Retinal pigment epithelial cell (primary cell): ENCODE measurements at regions not wholly inside any gene's neighbourhood (a gene's known extent, or its start where the extent isn't known, plus 50 kb on each side); places are given as distances from the start of the nearest gene placed in this dataset.

Source experiments
- DNase-seq: peaks from one replicate; pipeline ENCODE4 v3.0.0-alpha.2; 2010; ENCODE audit warnings: low read depth
- H3K4me3 ChIP-seq: 2 replicates; pipeline ENCODE4 v1.5.1; 2011; ENCODE audit warnings: mild to moderate bottlenecking, low read length, control low read depth, moderate library complexity
- TF ChIP-seq, protein P1 (sequence below): conservative IDR thresholded peaks from 2 replicates; pipeline ENCODE4 v1.5.1; 2011; ENCODE audit warnings: low read depth, low read length, control low read depth, inconsistent platforms

DNA sequence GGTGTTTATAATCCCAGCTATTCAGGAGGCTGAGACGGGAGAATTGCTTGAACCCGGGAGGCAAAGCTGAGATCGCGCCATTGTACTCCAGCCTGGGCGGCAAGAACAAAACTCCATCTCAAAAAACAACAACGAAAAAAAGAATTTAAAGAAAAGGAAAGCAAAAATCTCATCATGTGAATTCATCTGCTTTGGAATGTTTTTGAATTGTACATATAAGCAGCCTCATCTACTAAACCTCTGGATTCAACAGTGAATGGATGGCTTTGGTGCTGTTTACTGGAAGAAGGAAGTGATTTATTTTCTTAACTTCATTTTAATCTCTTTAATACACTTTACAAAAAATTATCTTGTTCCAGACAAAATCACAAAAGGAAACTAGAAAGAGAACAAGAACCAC is 51.8 kb upstream of the PNRC1 start:
- no peak overlapping the region for H3K4me3 ChIP-seq
- TF ChIP-seq, protein P1, sequence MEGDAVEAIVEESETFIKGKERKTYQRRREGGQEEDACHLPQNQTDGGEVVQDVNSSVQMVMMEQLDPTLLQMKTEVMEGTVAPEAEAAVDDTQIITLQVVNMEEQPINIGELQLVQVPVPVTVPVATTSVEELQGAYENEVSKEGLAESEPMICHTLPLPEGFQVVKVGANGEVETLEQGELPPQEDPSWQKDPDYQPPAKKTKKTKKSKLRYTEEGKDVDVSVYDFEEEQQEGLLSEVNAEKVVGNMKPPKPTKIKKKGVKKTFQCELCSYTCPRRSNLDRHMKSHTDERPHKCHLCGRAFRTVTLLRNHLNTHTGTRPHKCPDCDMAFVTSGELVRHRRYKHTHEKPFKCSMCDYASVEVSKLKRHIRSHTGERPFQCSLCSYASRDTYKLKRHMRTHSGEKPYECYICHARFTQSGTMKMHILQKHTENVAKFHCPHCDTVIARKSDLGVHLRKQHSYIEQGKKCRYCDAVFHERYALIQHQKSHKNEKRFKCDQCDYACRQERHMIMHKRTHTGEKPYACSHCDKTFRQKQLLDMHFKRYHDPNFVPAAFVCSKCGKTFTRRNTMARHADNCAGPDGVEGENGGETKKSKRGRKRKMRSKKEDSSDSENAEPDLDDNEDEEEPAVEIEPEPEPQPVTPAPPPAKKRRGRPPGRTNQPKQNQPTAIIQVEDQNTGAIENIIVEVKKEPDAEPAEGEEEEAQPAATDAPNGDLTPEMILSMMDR: no peak
- no peak for DNase-seq

DNA sequence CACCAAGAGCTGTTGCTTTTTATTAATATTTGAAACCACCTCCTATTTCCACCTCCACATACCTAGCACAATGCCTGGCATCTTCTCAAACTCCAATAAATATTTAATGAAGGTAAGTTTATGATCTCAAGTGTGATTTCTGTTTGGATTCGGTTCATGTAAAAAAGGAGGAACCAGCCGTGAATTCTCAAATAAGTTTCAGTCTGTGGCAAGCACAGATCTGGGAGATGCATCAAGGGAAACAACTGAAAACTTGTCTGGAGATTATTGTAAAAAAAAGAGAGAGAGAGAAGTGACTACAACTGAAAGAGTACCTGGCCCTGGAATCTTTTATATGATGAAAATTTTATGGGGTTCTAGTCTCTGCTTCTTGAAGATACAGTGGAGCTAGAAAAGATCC is 52.8 kb upstream of the PNRC1 start:
- TF ChIP-seq, protein P1: no peak
- no peak overlapping the region for H3K4me3 ChIP-seq
- DNase-seq: no peak

DNA sequence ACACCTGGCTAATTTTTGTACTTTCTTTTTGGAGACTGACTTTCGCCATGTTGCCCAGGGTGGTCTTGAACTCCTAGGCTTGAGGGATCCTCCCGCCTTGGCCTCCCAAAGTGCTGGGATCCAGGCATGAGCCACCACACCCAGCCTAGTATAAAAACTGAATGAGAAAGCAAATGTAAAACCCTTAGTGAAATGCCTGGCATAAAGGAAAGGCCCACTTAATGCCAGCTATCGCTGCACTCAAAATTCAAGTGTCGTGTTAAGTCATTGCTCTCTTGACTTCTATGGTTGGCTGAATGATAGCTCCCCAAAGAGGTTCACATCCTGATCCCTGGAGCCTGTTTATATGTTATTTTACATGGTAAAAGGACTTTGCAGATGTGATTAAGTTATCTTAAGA is 54.4 kb upstream of the PNRC1 start:
- H3K4me3 ChIP-seq: no peak overlapping the region
- TF ChIP-seq, protein P1: no peak
- no peak for DNase-seq

DNA sequence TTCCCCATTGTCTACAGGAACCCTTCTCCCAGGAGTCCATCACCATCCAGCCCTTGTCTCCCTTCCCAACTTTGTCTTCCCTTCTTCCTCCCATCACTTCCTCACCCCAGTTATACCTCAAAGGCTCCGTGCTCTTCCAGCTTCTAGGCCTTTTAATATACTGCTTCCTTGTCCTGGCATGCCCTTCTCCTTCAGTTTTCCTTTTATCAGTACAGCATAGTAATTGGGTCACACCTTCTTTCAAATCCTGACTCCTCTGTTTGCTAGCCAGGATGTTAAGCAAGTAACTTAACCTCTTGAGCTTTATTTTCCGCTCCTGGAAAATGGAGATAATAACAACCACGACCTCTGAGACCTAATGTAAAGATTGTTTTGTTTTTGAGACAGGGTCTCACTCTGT is 54.9 kb upstream of the PNRC1 start:
- no peak for DNase-seq
- TF ChIP-seq, protein P1: no peak

DNA sequence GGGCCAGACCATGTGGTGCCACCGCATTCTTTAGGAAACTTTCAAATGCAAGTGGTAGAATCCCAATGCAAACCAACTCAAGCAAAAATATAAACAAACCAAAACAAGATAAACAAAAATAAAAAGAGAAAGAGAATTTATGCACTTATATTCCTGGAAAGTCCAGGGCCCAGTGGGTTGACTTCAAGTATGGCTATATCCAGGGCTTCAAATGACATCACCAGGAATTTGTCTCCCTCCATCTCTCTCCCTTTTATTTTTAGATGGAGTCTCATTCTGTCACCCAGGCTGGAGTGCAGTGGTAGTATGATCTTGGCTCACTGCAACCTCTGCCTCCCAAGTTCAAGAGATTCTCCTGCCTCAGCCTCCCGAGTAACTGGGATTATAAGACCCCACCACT is 56.1 kb upstream of the PNRC1 start:
- TF ChIP-seq, protein P1: no peak
- H3K4me3 ChIP-seq: no peak overlapping the region
- no peak for DNase-seq

More for the DNA sequence above, 54.9 kb upstream of the PNRC1 start:
- H3K4me3 ChIP-seq: no peak overlapping the region

DNA sequence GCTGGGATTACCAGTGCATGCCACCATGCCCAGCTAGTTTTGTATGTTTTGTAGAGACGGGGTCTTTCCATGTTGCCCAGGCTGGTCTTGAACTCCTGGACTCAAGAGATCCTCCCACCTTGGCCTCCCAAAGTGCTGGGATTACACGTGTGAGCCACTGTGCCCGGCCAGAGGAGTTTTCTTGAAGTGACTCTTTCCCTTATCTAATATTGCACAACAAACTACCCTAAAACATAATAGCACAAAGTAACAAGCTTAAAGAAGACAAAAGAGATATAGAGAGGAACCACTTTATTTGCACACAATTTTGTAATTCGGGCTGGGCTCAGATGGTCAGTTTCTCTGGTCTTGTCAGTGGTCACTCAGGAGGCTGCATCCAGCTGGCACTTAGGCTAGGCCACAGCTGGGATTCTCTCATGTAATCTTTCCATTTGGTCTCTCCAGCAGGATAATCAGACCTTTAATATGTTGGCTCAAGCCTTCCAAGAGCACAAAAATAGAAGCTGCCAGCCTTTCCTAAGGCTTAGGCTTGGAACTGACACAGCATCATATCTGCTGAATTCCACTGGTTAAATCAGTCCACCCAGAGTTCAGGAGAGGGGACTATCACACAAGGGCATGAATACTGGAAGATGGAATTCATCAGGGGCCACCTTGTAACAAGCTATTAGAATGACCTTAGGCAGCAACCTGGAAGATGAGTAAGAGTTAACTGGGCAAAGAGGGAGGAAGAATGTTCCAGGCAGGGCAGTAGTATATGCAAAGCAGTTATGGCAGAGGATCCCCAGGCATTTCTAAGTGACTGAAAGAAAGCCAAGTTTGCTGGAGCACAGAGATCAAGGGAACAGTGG is 56.7 kb upstream of the PNRC1 start:
- no peak overlapping the region for H3K4me3 ChIP-seq
- DNase-seq: peak; percentile 28
- TF ChIP-seq, protein P1: no peak

DNA sequence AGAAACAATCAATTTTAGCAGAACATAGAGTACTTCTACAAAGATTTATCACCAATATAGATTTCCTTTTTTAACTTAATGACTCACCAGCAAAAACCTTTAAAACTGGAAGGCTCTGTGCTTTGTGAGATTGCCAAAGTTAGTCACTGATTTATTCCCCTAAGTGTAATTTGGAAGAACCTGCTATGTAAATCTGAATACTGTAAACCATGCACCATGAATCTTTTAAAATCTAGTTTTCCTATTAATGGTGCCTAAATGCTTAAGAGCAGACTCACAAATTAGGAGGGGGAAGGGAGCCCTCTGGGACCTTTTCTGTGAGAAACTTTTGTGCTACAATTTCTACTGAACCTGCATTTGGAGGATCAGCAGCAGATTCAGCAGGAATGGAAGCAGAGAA is 57.8 kb upstream of the PNRC1 start:
- no peak for DNase-seq
- TF ChIP-seq, protein P1: no peak
- H3K4me3 ChIP-seq: no peak overlapping the region
